ENCODE measurements at regions not wholly inside any gene's neighbourhood (a gene's known extent, or its start where the extent isn't known, plus 50 kb on each side); places are given as distances from the start of the nearest gene placed in this dataset.

GRCh38 chr16:6916946-6917345 is 415.7 kb upstream of the RBFOX1 start:
- no peak for FAIRE-seq
- dilution Hi-C loops (cut with MboI; ENCODE audit: extremely low pct_ligation_motif_present, low sequenced_read_pairs): no loop called here
- TF ChIP-seq EZH2 (IDR thresholded peaks at IDR 0.05; ENCODE audit: low read length) (no peak), CTCF (optimal IDR thresholded peaks at IDR 0.05 in 1 of 3, IDR thresholded peaks at IDR 0.05 in 1 of 3, conservative IDR thresholded peaks at IDR 0.05 in 1 of 3; ENCODE audit: extremely low read depth in 1 of 3, insufficient read depth in 2 of 3, low read length in 3 of 3) (no peak)

GRCh38 chr16:6913566-6913965 is 419.1 kb upstream of the RBFOX1 start:
- Histone ChIP-seq H3K36me3 (ENCODE audit: control insufficient read depth in 2 of 2, extremely low read depth in 1 of 2, insufficient read depth in 2 of 2, low read length in 2 of 2) (no peaks in the 10 kb centered on the region), H3K79me2 (ENCODE audit: control insufficient read depth, insufficient read depth, low read length) (no peaks in the 10 kb centered on the region), H3K9ac (ENCODE audit: control insufficient read depth, extremely low read depth, insufficient read depth, low read length) (no peak overlapping the region), H3K4me3 (ENCODE audit: control insufficient read depth in 2 of 3, extremely low read depth in 1 of 3, insufficient read depth in 2 of 3, low read depth in 1 of 3, low read length in 3 of 3) (no peak overlapping the region), H3K4me2 (ENCODE audit: control insufficient read depth, extremely low read depth, insufficient read depth, low read depth, low read length) (no peak overlapping the region), H2AFZ (ENCODE audit: control insufficient read depth, low read length) (no peak overlapping the region), H3K27ac (ENCODE audit: control insufficient read depth, insufficient read depth, low read length) (no peak overlapping the region), H3K9me3 (ENCODE audit: control insufficient read depth, low read depth, low read length) (peaks cover 3% of the 10 kb centered on the region), H4K20me1 (ENCODE audit: control insufficient read depth, extremely low read depth, insufficient read depth, low read length) (no peaks in the 10 kb centered on the region), H3K9me1 (ENCODE audit: control insufficient read depth, extremely low read depth, insufficient read depth, low read length) (no peaks in the 10 kb centered on the region), H3K27me3 (ENCODE audit: control insufficient read depth, extremely low read depth, insufficient read depth, low read length) (no peaks in the 10 kb centered on the region), H3K4me1 (ENCODE audit: control insufficient read depth, extremely low read depth, insufficient read depth, low read length) (no peaks in the 10 kb centered on the region)
- dilution Hi-C loops (cut with MboI; ENCODE audit: extremely low pct_ligation_motif_present, low sequenced_read_pairs): no loop called here
- no peak for TF ChIP-seq EZH2 (IDR thresholded peaks at IDR 0.05; ENCODE audit: low read length)
- no peak for TF ChIP-seq CTCF (optimal IDR thresholded peaks at IDR 0.05 in 1 of 3, IDR thresholded peaks at IDR 0.05 in 1 of 3, conservative IDR thresholded peaks at IDR 0.05 in 1 of 3; ENCODE audit: extremely low read depth in 1 of 3, insufficient read depth in 2 of 3, low read length in 3 of 3)
- DNase-seq (ENCODE audit: low read depth, low spot score) (no peak), FAIRE-seq (no peak)

More at GRCh38 chr16:6916946-6917345, 415.7 kb upstream of the RBFOX1 start:
- no peak overlapping the region for H3K4me2 ChIP-seq (ENCODE audit: control insufficient read depth, extremely low read depth, insufficient read depth, low read depth, low read length)
- no peak overlapping the region for H2AFZ ChIP-seq (ENCODE audit: control insufficient read depth, low read length)
- H4K20me1 ChIP-seq (ENCODE audit: control insufficient read depth, extremely low read depth, insufficient read depth, low read length): no peaks in the 10 kb centered on the region
- DNase-seq (ENCODE audit: low read depth, low spot score): no peak
- H3K79me2 ChIP-seq (ENCODE audit: control insufficient read depth, insufficient read depth, low read length): no peaks in the 10 kb centered on the region
- no peaks in the 10 kb centered on the region for H3K9me1 ChIP-seq (ENCODE audit: control insufficient read depth, extremely low read depth, insufficient read depth, low read length)
- H3K36me3 ChIP-seq (ENCODE audit: control insufficient read depth in 2 of 2, extremely low read depth in 1 of 2, insufficient read depth in 2 of 2, low read length in 2 of 2): no peaks in the 10 kb centered on the region
- no peaks in the 10 kb centered on the region for H3K27me3 ChIP-seq (ENCODE audit: control insufficient read depth, extremely low read depth, insufficient read depth, low read length)
- H3K4me3 ChIP-seq (ENCODE audit: control insufficient read depth in 2 of 3, extremely low read depth in 1 of 3, insufficient read depth in 2 of 3, low read depth in 1 of 3, low read length in 3 of 3): no peak overlapping the region
- H3K4me1 ChIP-seq (ENCODE audit: control insufficient read depth, extremely low read depth, insufficient read depth, low read length): no peaks in the 10 kb centered on the region
- H3K27ac ChIP-seq (ENCODE audit: control insufficient read depth, insufficient read depth, low read length): no peak overlapping the region
- H3K9me3 ChIP-seq (ENCODE audit: control insufficient read depth, low read depth, low read length): no peaks in the 10 kb centered on the region
- no peak overlapping the region for H3K9ac ChIP-seq (ENCODE audit: control insufficient read depth, extremely low read depth, insufficient read depth, low read length)

All from keratinocyte (primary cell).